Lower lobe of right lung (tissue), 2 donors: ENCODE measurements at regions not wholly inside any gene's neighbourhood (a gene's known extent, or its start where the extent isn't known, plus 50 kb on each side); places are given as distances from the start of the nearest gene placed in this dataset.

Source experiments
- ATAC-seq, 2 donors: fragments of 200-7000 bp; cut with Tn5 transposase; one replicate each; pipeline ENCODE4 v1.9.1; 2020 to 2022; ENCODE audit warnings: mild to moderate bottlenecking in 2 of 2, moderate library complexity in 2 of 2
- DNase-seq: peaks from one replicate; pipeline ENCODE4 v3.0.0-alpha.2; 2020
- H3K27ac ChIP-seq: fragments of 200-600 bp; one replicate; pipeline ENCODE4 v1.8.0; 2022
- H3K27me3 ChIP-seq: fragments of 200-600 bp; one replicate; pipeline ENCODE4 v1.8.0; 2022; ENCODE audit warnings: low read depth
- H3K36me3 ChIP-seq: fragments of 200-600 bp; one replicate; pipeline ENCODE4 v1.8.0; 2022; ENCODE audit warnings: mild to moderate bottlenecking
- H3K4me1 ChIP-seq: fragments of 200-600 bp; one replicate; pipeline ENCODE4 v1.8.0; 2022
- H3K4me3 ChIP-seq: fragments of 200-600 bp; one replicate; pipeline ENCODE4 v1.8.0; 2022; ENCODE audit warnings: mild to moderate bottlenecking
- H3K9me3 ChIP-seq: fragments of 200-600 bp; one replicate; pipeline ENCODE4 v1.8.0; 2022
- CTCF ChIP-seq: fragments of 200-600 bp; IDR thresholded peaks from one replicate; pipeline ENCODE4 v1.8.0; 2022; ENCODE audit warnings: antibody characterized with exemption, mild to moderate bottlenecking
- intact Hi-C: fragments of 100-400 bp; cut with DNase I; formaldehyde crosslinking; loops from one replicate; pipeline ENCODE4 v1.11.0; 2022
- donor health status: DM: no; HTN: yes; CAD: no; lungs with severe emphysema.

DNA sequence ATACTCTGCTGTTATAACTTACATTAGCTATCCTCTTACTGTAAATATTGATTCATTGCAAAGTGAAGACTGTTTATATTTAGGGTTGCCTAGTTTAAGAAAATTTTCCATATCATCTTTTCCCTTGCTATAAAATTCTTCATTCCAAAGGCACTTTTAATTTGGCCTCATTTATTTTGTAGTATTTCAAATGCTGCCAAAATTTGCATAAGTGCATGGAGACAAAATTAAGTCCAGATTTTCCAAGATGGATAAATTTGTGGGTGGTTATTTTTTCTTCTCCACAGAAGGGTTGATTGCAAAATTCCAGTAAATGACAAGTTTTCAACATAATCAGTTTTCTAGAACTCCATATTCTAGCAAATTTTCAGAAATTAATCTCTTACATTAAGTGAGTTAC is 141.5 kb upstream of the MTAP start:
- H3K27ac ChIP-seq = no peak overlapping the region
- intact Hi-C loops = no loop called here
- no peaks in the 10 kb centered on the region for H3K9me3 ChIP-seq
- no peaks in the 10 kb centered on the region for H3K36me3 ChIP-seq
- no peaks in the 10 kb centered on the region for H3K4me1 ChIP-seq
- no peaks in the 10 kb centered on the region for H3K27me3 ChIP-seq
- no peak for TF ChIP-seq CTCF
- no peak overlapping the region for H3K4me3 ChIP-seq
- DNase-seq (no peak), ATAC-seq (no peak)

GRCh38 chr9:21661626-21662025 is 140.8 kb upstream of the MTAP start:
- intact Hi-C loops = no loop called here
- Histone ChIP-seq H3K9me3 (no peaks in the 10 kb centered on the region), H3K4me1 (no peaks in the 10 kb centered on the region), H3K27me3 (no peaks in the 10 kb centered on the region), H3K27ac (no peak overlapping the region), H3K4me3 (no peak overlapping the region), H3K36me3 (no peaks in the 10 kb centered on the region)
- no peak for ATAC-seq
- TF ChIP-seq CTCF = no peak
- DNase-seq = no peak

GRCh38 chr9:21668516-21668915 is 133.9 kb upstream of the MTAP start:
- Histone ChIP-seq H3K27me3 (no peaks in the 10 kb centered on the region), H3K36me3 (no peaks in the 10 kb centered on the region), H3K4me3 (no peak overlapping the region), H3K27ac (no peak overlapping the region), H3K4me1 (no peaks in the 10 kb centered on the region), H3K9me3 (no peaks in the 10 kb centered on the region)
- TF ChIP-seq CTCF = no peak
- DNase-seq (no peak), ATAC-seq (no peak)
- intact Hi-C loops = no loop called here

DNA sequence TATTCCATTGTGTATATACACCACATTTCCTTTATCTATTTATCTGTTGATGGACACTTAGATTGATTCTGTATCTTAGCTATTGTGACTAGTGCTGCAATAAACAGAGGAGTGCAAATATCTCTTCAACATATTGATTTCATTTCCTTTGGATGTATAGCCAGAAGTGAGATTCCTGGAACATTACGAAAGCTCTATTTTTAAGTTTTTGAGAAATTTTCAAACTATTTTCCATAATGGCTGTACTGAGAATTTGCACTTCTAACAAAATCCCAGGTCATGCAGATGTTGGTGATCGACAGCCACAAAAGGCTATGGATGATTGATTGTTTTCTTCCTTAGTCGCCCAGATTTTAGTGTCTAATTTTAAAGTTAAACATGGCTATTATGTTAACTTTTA is 132.7 kb upstream of the MTAP start:
- Histone ChIP-seq H3K27ac (no peak overlapping the region), H3K9me3 (no peaks in the 10 kb centered on the region), H3K4me1 (no peaks in the 10 kb centered on the region), H3K36me3 (no peaks in the 10 kb centered on the region), H3K27me3 (no peaks in the 10 kb centered on the region), H3K4me3 (no peak overlapping the region)
- ATAC-seq = no peak
- intact Hi-C loops = no loop called here
- no peak for TF ChIP-seq CTCF
- DNase-seq = no peak

DNA sequence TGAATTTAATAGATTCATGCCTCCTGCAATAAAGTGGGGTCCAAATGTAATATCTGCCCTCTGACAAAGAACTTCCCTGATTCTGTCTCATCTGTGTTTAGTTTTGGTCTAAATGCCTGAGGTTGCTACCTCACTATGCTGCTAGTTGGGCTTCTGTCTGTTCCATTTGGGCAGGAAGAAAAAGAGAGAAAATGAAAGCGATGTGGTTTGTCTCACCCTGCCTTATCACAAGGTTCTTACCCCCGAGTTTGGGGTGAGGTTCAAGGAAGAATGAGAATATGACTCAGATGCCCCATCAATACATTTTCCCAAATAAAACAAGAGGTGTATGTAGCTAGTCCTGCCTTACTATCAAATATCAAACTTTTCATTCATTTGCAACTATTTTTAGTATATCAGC is 132.1 kb upstream of the MTAP start:
- no peak for ATAC-seq

More for the DNA sequence above, 132.1 kb upstream of the MTAP start:
- intact Hi-C loops = no loop called here
- Histone ChIP-seq H3K36me3 (no peaks in the 10 kb centered on the region), H3K4me1 (no peaks in the 10 kb centered on the region), H3K27ac (no peak overlapping the region), H3K4me3 (no peak overlapping the region), H3K27me3 (no peaks in the 10 kb centered on the region), H3K9me3 (no peaks in the 10 kb centered on the region)
- TF ChIP-seq CTCF = no peak
- no peak for DNase-seq
